ENCODE measurements at regions not wholly inside any gene's neighbourhood (a gene's known extent, or its start where the extent isn't known, plus 50 kb on each side); places are given as distances from the start of the nearest gene placed in this dataset.
"Not testable (repeated sequence)": the region's sequence is repeated elsewhere in the genome, so short reads cannot be mapped to it uniquely, and the experiment has no call there.

DNA sequence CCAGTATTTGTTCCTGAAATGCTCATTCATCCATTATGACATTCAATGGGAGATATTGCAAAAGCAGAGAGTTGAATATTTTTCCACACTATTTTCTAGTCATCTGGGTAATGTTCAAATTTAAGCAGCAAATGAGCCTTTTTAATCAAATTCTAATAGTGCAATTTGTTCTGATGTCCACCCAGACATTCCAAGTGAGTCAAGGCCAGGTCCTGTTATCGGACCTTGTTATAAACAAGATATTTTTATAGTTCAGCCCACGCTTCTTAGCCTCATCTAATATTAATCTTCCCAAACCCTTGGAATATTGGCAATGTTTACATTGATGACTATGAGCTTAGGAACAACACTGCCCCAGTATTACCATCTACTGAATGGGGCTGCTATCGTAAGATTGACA lies 500.1 kb upstream of the PHF14 start:
- DNase-seq (ENCODE audit: low read depth), result no peak
- TF ChIP-seq, protein P1, sequence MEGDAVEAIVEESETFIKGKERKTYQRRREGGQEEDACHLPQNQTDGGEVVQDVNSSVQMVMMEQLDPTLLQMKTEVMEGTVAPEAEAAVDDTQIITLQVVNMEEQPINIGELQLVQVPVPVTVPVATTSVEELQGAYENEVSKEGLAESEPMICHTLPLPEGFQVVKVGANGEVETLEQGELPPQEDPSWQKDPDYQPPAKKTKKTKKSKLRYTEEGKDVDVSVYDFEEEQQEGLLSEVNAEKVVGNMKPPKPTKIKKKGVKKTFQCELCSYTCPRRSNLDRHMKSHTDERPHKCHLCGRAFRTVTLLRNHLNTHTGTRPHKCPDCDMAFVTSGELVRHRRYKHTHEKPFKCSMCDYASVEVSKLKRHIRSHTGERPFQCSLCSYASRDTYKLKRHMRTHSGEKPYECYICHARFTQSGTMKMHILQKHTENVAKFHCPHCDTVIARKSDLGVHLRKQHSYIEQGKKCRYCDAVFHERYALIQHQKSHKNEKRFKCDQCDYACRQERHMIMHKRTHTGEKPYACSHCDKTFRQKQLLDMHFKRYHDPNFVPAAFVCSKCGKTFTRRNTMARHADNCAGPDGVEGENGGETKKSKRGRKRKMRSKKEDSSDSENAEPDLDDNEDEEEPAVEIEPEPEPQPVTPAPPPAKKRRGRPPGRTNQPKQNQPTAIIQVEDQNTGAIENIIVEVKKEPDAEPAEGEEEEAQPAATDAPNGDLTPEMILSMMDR (IDR thresholded peaks at IDR 0.05; ENCODE audit: insufficient read depth, low read length, severe bottlenecking), result no peak
- no peaks in the 10 kb centered on the region for H3K27me3 ChIP-seq (ENCODE audit: control insufficient read depth, insufficient read depth, low read length)
- FAIRE-seq, result no peak
- no peak overlapping the region for H3K4me3 ChIP-seq (ENCODE audit: low read depth, low read length)
- no peaks in the 10 kb centered on the region for H3K36me3 ChIP-seq (ENCODE audit: control insufficient read depth, insufficient read depth, low read length)

DNA sequence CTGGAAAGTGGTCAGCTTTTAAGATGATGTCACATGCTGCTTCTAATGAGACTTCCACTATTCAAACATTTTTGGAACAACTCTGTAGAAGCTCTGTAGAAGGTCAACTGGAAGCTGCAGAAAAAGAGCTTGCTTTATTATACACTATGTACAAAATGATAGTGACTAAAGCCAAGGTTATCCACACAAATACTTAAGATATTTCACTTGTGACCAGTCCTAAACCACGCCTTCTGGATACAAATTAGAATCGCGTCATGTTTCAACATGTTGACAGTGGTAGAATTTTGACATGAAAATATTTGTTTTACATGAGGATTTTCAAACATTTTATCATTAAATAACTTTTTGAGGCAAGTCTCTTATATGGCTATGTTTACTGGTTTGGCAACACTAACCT lies 499.6 kb upstream of the PHF14 start:
- H3K36me3 ChIP-seq (ENCODE audit: control insufficient read depth, insufficient read depth, low read length), result no peaks in the 10 kb centered on the region
- TF ChIP-seq, protein P1 (IDR thresholded peaks at IDR 0.05; ENCODE audit: insufficient read depth, low read length, severe bottlenecking), result no peak
- H3K27me3 ChIP-seq (ENCODE audit: control insufficient read depth, insufficient read depth, low read length), result no peaks in the 10 kb centered on the region
- FAIRE-seq (no peak), DNase-seq (ENCODE audit: low read depth) (peak; percentile 73)
- no peak overlapping the region for H3K4me3 ChIP-seq (ENCODE audit: low read depth, low read length)

DNA sequence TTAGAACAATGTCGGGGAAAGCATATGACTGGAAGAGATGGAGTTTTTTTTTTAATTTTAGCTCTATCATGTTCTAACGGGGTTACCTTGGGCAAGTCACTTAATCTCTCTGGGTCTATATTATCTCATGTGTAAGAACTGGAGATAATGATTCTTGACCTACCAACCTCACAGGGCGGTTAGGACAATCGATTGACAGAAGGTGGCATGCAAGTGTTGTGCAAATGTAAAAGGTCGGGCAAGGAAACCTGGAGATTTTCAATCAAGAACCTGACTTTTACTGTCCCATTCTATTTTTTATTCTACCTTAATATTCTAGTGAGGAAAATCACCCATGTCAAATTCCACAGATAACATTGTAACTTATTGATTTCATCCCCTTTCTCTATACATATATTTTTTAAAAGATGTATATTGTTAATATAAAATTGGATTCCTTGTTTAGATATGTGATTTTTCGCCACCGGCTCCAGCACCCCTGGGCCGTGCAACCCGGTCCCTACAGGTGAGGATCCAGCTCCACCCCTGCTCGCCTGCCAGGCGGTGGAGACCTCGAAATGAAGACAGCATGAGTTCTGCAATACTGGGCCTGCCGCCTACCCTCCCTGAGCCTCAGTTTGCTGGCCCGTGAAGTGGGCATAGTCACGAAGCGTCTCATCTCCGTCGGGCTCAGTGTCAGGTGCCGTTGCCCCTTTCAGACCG lies 497.6 kb upstream of the PHF14 start:
- no peaks in the 10 kb centered on the region for H3K27me3 ChIP-seq (ENCODE audit: control insufficient read depth, insufficient read depth, low read length)
- H3K36me3 ChIP-seq (ENCODE audit: control insufficient read depth, insufficient read depth, low read length), result no peaks in the 10 kb centered on the region
- TF ChIP-seq, protein P1 (IDR thresholded peaks at IDR 0.05; ENCODE audit: insufficient read depth, low read length, severe bottlenecking), result no peak
- H3K4me3 ChIP-seq (ENCODE audit: low read depth, low read length), result no peak overlapping the region
- FAIRE-seq (no peak), DNase-seq (ENCODE audit: low read depth) (no peak)

DNA sequence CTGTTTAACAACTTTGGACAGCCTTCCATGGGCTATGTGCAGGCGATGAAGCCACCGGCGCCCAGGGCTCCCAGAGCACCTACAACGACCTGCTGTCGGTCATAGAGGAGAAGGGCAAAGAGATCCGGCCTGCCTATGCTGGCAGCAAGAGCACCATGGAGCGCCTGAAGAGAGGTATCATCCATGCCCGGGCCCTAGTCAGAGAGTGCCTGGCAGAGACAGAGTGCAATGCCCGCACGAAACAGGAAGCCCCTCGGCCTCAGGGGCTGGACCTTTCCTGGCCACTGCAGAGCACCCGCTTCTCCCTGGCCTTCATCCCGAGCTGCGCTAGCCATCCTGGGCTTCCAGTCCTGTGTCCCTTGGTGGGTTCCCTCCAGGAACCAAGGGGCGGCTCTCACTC lies 497.0 kb upstream of the PHF14 start:
- TF ChIP-seq, protein P1 (IDR thresholded peaks at IDR 0.05; ENCODE audit: insufficient read depth, low read length, severe bottlenecking), result no peak
- FAIRE-seq (no peak), DNase-seq (ENCODE audit: low read depth) (no peak)
- Histone ChIP-seq H3K36me3 (ENCODE audit: control insufficient read depth, insufficient read depth, low read length) (no peaks in the 10 kb centered on the region), H3K4me3 (ENCODE audit: low read depth, low read length) (no peak overlapping the region), H3K27me3 (ENCODE audit: control insufficient read depth, insufficient read depth, low read length) (no peaks in the 10 kb centered on the region)

DNA sequence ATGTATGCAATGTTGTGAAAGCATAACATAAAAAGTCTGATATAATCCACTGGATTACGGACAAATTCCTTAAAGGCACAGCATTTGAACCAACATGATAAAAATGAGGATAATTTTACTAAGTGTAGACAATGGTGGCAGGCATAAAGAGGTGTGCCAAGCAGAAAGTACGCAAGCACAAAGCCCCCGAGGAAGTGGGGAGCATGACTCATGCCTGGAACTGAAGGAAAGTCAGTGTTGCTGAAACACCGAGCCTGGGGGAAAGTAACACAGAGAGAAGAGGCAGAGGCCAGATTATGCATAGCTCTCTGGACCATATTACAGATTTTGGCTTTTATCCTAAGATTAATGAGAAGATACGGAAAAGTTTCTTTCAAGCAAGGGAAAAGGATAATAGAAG lies 490.0 kb upstream of the PHF14 start:
- DNase-seq (ENCODE audit: low read depth) (peak; percentile 20), FAIRE-seq (no peak)
- Histone ChIP-seq H3K36me3 (ENCODE audit: control insufficient read depth, insufficient read depth, low read length) (no peaks in the 10 kb centered on the region), H3K27me3 (ENCODE audit: control insufficient read depth, insufficient read depth, low read length) (no peaks in the 10 kb centered on the region), H3K4me3 (ENCODE audit: low read depth, low read length) (no peak overlapping the region)
- TF ChIP-seq, protein P1 (IDR thresholded peaks at IDR 0.05; ENCODE audit: insufficient read depth, low read length, severe bottlenecking), result no peak

DNA sequence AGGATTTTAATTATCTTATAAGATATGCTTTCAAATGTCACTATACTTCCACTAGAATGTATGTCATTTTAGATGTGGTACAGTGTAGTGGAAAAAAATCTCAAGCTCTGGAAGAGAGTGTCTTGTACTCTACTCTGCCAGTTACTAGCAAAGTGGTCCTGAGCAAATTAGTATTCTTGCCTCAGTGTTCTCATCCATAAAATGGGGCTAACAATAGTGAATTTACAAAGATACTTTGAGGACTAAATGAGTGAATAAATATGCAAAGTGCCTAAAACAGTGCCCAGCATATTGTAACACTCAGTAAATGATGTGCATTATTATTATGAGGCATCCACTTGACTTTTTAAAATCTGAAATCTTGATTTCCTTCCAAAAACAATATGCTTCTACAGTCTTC lies 488.9 kb upstream of the PHF14 start:
- Histone ChIP-seq H3K36me3 (ENCODE audit: control insufficient read depth, insufficient read depth, low read length) (no peaks in the 10 kb centered on the region), H3K4me3 (ENCODE audit: low read depth, low read length) (no peak overlapping the region), H3K27me3 (ENCODE audit: control insufficient read depth, insufficient read depth, low read length) (no peaks in the 10 kb centered on the region)
- no peak for DNase-seq (ENCODE audit: low read depth)
- TF ChIP-seq, protein P1 (IDR thresholded peaks at IDR 0.05; ENCODE audit: insufficient read depth, low read length, severe bottlenecking), result no peak
- FAIRE-seq, result no peak

DNA sequence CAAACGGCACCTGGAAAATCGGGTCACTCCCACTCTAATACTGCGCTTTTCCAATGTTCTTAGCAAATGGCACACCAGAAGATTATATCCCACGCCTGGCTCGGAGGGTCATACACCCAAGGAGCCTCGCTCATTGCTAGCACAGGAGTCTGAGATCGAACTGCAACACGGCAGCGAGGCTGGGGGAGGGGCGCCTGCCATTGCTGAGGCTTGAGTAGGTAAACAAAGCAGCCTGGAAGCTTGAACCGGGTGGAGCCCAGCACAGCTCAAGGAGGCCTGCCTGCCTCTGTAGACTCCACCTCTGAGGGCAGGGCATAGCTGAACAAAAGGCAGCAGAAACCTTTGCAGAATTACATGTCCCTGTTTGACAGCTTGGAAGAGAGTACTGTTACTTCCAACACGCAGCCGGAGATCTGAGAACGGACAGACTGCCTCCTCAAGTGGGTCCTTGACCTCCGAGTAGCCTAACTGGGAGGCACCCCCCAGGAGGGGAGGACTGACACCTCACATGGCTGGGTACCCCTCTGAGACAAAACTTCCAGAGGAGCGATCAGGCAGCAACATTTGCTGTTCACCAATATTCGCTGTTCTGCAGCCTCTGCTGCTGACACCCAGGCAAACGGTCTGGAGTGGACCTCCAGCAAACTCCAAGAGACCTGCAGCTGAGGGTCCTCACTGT lies 472.3 kb upstream of the PHF14 start:
- not testable (repeated sequence) for FAIRE-seq; H3K36me3 ChIP-seq (ENCODE audit: control insufficient read depth, insufficient read depth, low read length); H3K27me3 ChIP-seq (ENCODE audit: control insufficient read depth, insufficient read depth, low read length); DNase-seq (ENCODE audit: low read depth); H3K4me3 ChIP-seq (ENCODE audit: low read depth, low read length)
